Ascending aorta (tissue), 2 donors: ENCODE measurements at regions not wholly inside any gene's neighbourhood (a gene's known extent, or its start where the extent isn't known, plus 50 kb on each side); places are given as distances from the start of the nearest gene placed in this dataset.

Experiments
- DNase-seq, 2 donors: peaks; one replicate each; pipeline ENCODE4 v3.0.0-alpha.2; 2019; ENCODE audit warnings: low spot score in 2 of 2
- H3K27ac ChIP-seq, 2 donors: fragments of 200-600 bp; sonication (generic); one replicate each; pipeline ENCODE4 v1.5.1; 2016 to 2017; ENCODE audit warnings: mild to moderate bottlenecking in 1 of 2
- H3K27me3 ChIP-seq: fragments of 200-600 bp; sonication (generic); one replicate; pipeline ENCODE4 v1.5.1; 2017
- H3K36me3 ChIP-seq, 2 donors: fragments of 200-600 bp; sonication (generic); one replicate each; pipeline ENCODE4 v1.5.1; 2016
- H3K4me1 ChIP-seq, 2 donors: fragments of 200-600 bp; sonication (generic); one replicate each; pipeline ENCODE4 v1.5.1; 2016 to 2017; ENCODE audit warnings: mild to moderate bottlenecking in 1 of 2
- H3K4me3 ChIP-seq, 2 donors: fragments of 200-600 bp; sonication (generic); one replicate each; pipeline ENCODE4 v1.5.1; 2016 to 2017; ENCODE audit warnings: mild to moderate bottlenecking in 1 of 2
- H3K9me3 ChIP-seq, 2 donors: fragments of 200-600 bp; sonication (generic); one replicate each; pipeline ENCODE4 v1.5.1; 2016
- intact Hi-C: fragments of 100-400 bp; cut with DNase I; formaldehyde crosslinking; loops from one replicate; pipeline ENCODE4 v1.15.1; 2023
- TF ChIP-seq, protein P1 (sequence below), 3 experiments: fragments of 200-600 bp in 2 of 3; fragments of 450-650 bp in 1 of 3; sonication (generic) in 2 of 3; IDR thresholded peaks; one replicate each; pipeline ENCODE4 v1.5.1; 2016 to 2019; ENCODE audit warnings: antibody characterized with exemption in 3 of 3, mild to moderate bottlenecking in 1 of 3, moderate library complexity in 1 of 3

- no peaks in the 10 kb centered on the region for H3K9me3 ChIP-seq
- H3K36me3 ChIP-seq = no peaks in the 10 kb centered on the region
- intact Hi-C loops = no loop called here
- no peaks in the 10 kb centered on the region for H3K27me3 ChIP-seq
- no peak overlapping the region for H3K27ac ChIP-seq
- no peak overlapping the region for H3K4me3 ChIP-seq
- no peak for DNase-seq
- H3K4me1 ChIP-seq = peaks cover 0 to 7% of the 10 kb centered on the region in 2 donors
- TF ChIP-seq, protein P1, sequence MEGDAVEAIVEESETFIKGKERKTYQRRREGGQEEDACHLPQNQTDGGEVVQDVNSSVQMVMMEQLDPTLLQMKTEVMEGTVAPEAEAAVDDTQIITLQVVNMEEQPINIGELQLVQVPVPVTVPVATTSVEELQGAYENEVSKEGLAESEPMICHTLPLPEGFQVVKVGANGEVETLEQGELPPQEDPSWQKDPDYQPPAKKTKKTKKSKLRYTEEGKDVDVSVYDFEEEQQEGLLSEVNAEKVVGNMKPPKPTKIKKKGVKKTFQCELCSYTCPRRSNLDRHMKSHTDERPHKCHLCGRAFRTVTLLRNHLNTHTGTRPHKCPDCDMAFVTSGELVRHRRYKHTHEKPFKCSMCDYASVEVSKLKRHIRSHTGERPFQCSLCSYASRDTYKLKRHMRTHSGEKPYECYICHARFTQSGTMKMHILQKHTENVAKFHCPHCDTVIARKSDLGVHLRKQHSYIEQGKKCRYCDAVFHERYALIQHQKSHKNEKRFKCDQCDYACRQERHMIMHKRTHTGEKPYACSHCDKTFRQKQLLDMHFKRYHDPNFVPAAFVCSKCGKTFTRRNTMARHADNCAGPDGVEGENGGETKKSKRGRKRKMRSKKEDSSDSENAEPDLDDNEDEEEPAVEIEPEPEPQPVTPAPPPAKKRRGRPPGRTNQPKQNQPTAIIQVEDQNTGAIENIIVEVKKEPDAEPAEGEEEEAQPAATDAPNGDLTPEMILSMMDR (IDR thresholded peaks at IDR 0.05) = no peak
These were observed 61.4 kb upstream of the ADRA1B start for GRCh38 chr5:159854916-159855315.

GRCh38 chr5:159855476-159856191, 60.6 kb upstream of the ADRA1B start:
- peaks cover 0 to 7% of the 10 kb centered on the region in 2 donors for H3K4me1 ChIP-seq
- H3K27ac ChIP-seq = no peak overlapping the region
- no peaks in the 10 kb centered on the region for H3K36me3 ChIP-seq
- no peak overlapping the region for H3K4me3 ChIP-seq
- DNase-seq = no peak
- no peaks in the 10 kb centered on the region for H3K27me3 ChIP-seq
- intact Hi-C loops = no loop called here
- TF ChIP-seq, protein P1 (IDR thresholded peaks at IDR 0.05) = no peak
- no peaks in the 10 kb centered on the region for H3K9me3 ChIP-seq

- TF ChIP-seq, protein P1 (IDR thresholded peaks at IDR 0.05) = no peak
- intact Hi-C loops = no loop called here
- Histone ChIP-seq H3K4me1 (peaks cover 0 to 10% of the 10 kb centered on the region in 2 donors), H3K9me3 (no peaks in the 10 kb centered on the region), H3K27me3 (no peaks in the 10 kb centered on the region), H3K4me3 (no peak overlapping the region), H3K27ac (no peak overlapping the region), H3K36me3 (no peaks in the 10 kb centered on the region)
- no peak for DNase-seq
These were observed 57.4 kb upstream of the ADRA1B start for GRCh38 chr5:159858871-159859270.

- no peak for DNase-seq
- H3K27me3 ChIP-seq = no peaks in the 10 kb centered on the region
- intact Hi-C loops = loop anchor here (5.0 to 10.0 kb wide), 2 partner anchors 39 to 54 kb away; partner anchors contain the start of gene ADRA1B
These were observed 55.2 kb upstream of the ADRA1B start for GRCh38 chr5:159861086-159861485.

GRCh38 chr5:159864885-159865691, 51.2 kb upstream of the ADRA1B start:
- DNase-seq = no peak
- H3K27me3 ChIP-seq = no peaks in the 10 kb centered on the region
- no peak overlapping the region for H3K27ac ChIP-seq
- no peaks in the 10 kb centered on the region for H3K36me3 ChIP-seq
- H3K9me3 ChIP-seq = no peaks in the 10 kb centered on the region
- H3K4me1 ChIP-seq = peaks cover 0 to 11% of the 10 kb centered on the region in 2 donors
- intact Hi-C loops = loop anchor here (2.0 to 10.0 kb wide), 3 partner anchors 18 to 50 kb away; partner anchors contain the start of gene ADRA1B
- peak overlapping the region in 1 of 2 donors; percentile 54 for H3K4me3 ChIP-seq
- TF ChIP-seq, protein P1 (IDR thresholded peaks at IDR 0.05) = no peak

More at GRCh38 chr5:159861086-159861485, 55.2 kb upstream of the ADRA1B start:
- H3K36me3 ChIP-seq = no peaks in the 10 kb centered on the region
- H3K9me3 ChIP-seq = no peaks in the 10 kb centered on the region
- H3K4me3 ChIP-seq = no peak overlapping the region
- TF ChIP-seq, protein P1 (IDR thresholded peaks at IDR 0.05) = no peak
- H3K4me1 ChIP-seq = peaks cover 0 to 19% of the 10 kb centered on the region in 2 donors
- H3K27ac ChIP-seq = no peak overlapping the region
